ENCODE measurements at regions not wholly inside any gene's neighbourhood (a gene's known extent, or its start where the extent isn't known, plus 50 kb on each side); places are given as distances from the start of the nearest gene placed in this dataset.

GRCh38 chr3:104745313-104745712 is 621.4 kb upstream of the ALCAM start:
- no peaks in the 10 kb centered on the region for H4K20me1 ChIP-seq (replicated peaks in 1 of 2; ENCODE audit: control insufficient read depth in 1 of 2, insufficient read depth in 2 of 2, low read length in 2 of 2)
- DNase-seq (ENCODE audit: low read depth in 1 of 2, low spot score in 2 of 2) (no peak), FAIRE-seq (no peak)
- no peak overlapping the region for H2BK5ac ChIP-seq (ENCODE audit: low read depth, low read length)
- H3K4ac ChIP-seq (replicated peaks; ENCODE audit: insufficient read length, low read depth, low read length): no peak overlapping the region
- H3K4me1 ChIP-seq (replicated peaks in 1 of 4; ENCODE audit: control insufficient read depth in 3 of 4, insufficient read depth in 4 of 4, low read length in 3 of 4): no peaks in the 10 kb centered on the region
- no peak overlapping the region for H2AK5ac ChIP-seq (ENCODE audit: low read depth, low read length)
- no peak overlapping the region for H4K5ac ChIP-seq (ENCODE audit: insufficient read length, low read depth, low read length)
- H3K4me2 ChIP-seq (ENCODE audit: insufficient read depth in 1 of 2, low read depth in 2 of 2, low read length in 2 of 2): no peak overlapping the region
- H3K4me3 ChIP-seq (ENCODE audit: extremely low read depth in 1 of 4, insufficient read depth in 2 of 4, low read depth in 3 of 4, low read length in 4 of 4): no peak overlapping the region
- 78% methylated on average over 3 of the region's 3 CpGs; no CpG with 5 or more reads in 1 of the 2 experiments for WGBS, 2 experiments (ENCODE audit: extremely low coverage in 1 of 2, insufficient coverage in 1 of 2, insufficient read length in 1 of 2, insufficient replicate concordance in 2 of 2, low coverage in 1 of 2, low lambda C conversion rate in 2 of 2, missing lambda C conversion rate in 1 of 2)
- no peak overlapping the region for H2AFZ ChIP-seq (ENCODE audit: low read length)
- no peak overlapping the region for H3K56ac ChIP-seq (replicated peaks; ENCODE audit: insufficient read length, low read depth, low read length)
- no peaks in the 10 kb centered on the region for H3K79me1 ChIP-seq (ENCODE audit: low read depth, low read length)
- no peaks in the 10 kb centered on the region for H3K23me2 ChIP-seq (ENCODE audit: low read depth, low read length)
- no peak overlapping the region for H2BK15ac ChIP-seq (ENCODE audit: low read length)
- H3K23ac ChIP-seq (ENCODE audit: insufficient read length): no peak overlapping the region
- H2BK20ac ChIP-seq (ENCODE audit: low read length): no peak overlapping the region
- H3K27me3 ChIP-seq (replicated peaks in 1 of 4; ENCODE audit: control insufficient read depth in 3 of 4, extremely low read depth in 1 of 4, insufficient read depth in 3 of 4, low read length in 3 of 4): no peaks in the 10 kb centered on the region
- no peak overlapping the region for H2BK120ac ChIP-seq (replicated peaks; ENCODE audit: low read depth, low read length)
- no peaks in the 10 kb centered on the region for H3K9me3 ChIP-seq (ENCODE audit: insufficient read depth in 2 of 2, low read depth in 1 of 2, low read length in 1 of 2)
- H4K8ac ChIP-seq (ENCODE audit: extremely low read depth, insufficient read depth, low read length): no peak overlapping the region
- H3K27ac ChIP-seq (ENCODE audit: low read depth, low read length): no peak overlapping the region
- POLR2A ChIA-PET (ENCODE audit: partially characterized antibody): no interaction called here
- no peak overlapping the region for H3K9ac ChIP-seq (replicated peaks in 1 of 4; ENCODE audit: extremely low read depth in 1 of 4, low read depth in 3 of 4, low read length in 3 of 4)
- H3K79me2 ChIP-seq (ENCODE audit: control insufficient read depth in 1 of 2, insufficient read depth in 2 of 2, low read length in 2 of 2): no peaks in the 10 kb centered on the region
- H3K36me3 ChIP-seq (ENCODE audit: control insufficient read depth in 2 of 4, insufficient read depth in 4 of 4, low read length in 3 of 4): no peaks in the 10 kb centered on the region
- H4K91ac ChIP-seq (replicated peaks; ENCODE audit: insufficient read length, low read length): no peak overlapping the region
- no peak overlapping the region for H3K18ac ChIP-seq (ENCODE audit: extremely low read depth, low read length)
- no peak overlapping the region for H3K14ac ChIP-seq (ENCODE audit: insufficient read length)
- CTCF ChIA-PET (ENCODE audit: partially characterized antibody): no interaction called here
- no peak overlapping the region for H2BK12ac ChIP-seq (ENCODE audit: low read depth, low read length)
- TF ChIP-seq RXRA (IDR thresholded peaks at IDR 0.05; ENCODE audit: insufficient read depth, low read depth, low read length) (no peak), E2F6 (IDR thresholded peaks at IDR 0.05) (no peak), SP4 (IDR thresholded peaks at IDR 0.05; ENCODE audit: low read length) (no peak), GABPA (IDR thresholded peaks at IDR 0.05; ENCODE audit: borderline replicate concordance, insufficient read depth, low read length) (no peak), POU5F1 (IDR thresholded peaks at IDR 0.05; ENCODE audit: low read depth, low read length) (no peak), NRF1 (IDR thresholded peaks at IDR 0.05; ENCODE audit: low read depth, low read length) (no peak), CBX5 (IDR thresholded peaks at IDR 0.05; ENCODE audit: low read depth, low read length) (no peak), CBX8 (IDR thresholded peaks at IDR 0.05; ENCODE audit: borderline replicate concordance, low read depth, low read length) (no peak), ASH2L (IDR thresholded peaks at IDR 0.05; ENCODE audit: low read length) (no peak), KDM5A (IDR thresholded peaks at IDR 0.05; ENCODE audit: low read length) (no peak), CHD2 (IDR thresholded peaks at IDR 0.05; ENCODE audit: low read length) (no peak), SP1 (IDR thresholded peaks at IDR 0.05; ENCODE audit: low read depth, low read length) (no peak), POLR2A (IDR thresholded peaks at IDR 0.05; ENCODE audit: control extremely low read depth in 1 of 2, low read depth in 2 of 2, low read length in 2 of 2) (no peak), RAD21 (IDR thresholded peaks at IDR 0.05 in 1 of 2, conservative IDR thresholded peaks at IDR 0.05 in 1 of 2; ENCODE audit: low read depth in 2 of 2, low read length in 2 of 2) (no peak), KDM4A (IDR thresholded peaks at IDR 0.05; ENCODE audit: low read depth, low read length, severe bottlenecking) (no peak), SRF (IDR thresholded peaks at IDR 0.05; ENCODE audit: low read depth, low read length) (no peak)
